ENCODE measurements at regions not wholly inside any gene's neighbourhood (a gene's known extent, or its start where the extent isn't known, plus 50 kb on each side); places are given as distances from the start of the nearest gene placed in this dataset.

- TF ChIP-seq POLR2AphosphoS5 (IDR thresholded peaks at IDR 0.05; ENCODE audit: low read depth, low read length) (no peak), TAF1 (IDR thresholded peaks at IDR 0.05; ENCODE audit: borderline replicate concordance, insufficient read depth, low read length) (no peak), SIN3A (IDR thresholded peaks at IDR 0.05; ENCODE audit: borderline replicate concordance, insufficient read depth, low read length) (no peak), FOXP2 (optimal IDR thresholded peaks at IDR 0.05; ENCODE audit: borderline replicate concordance, extremely low read depth, extremely low read length, insufficient read depth) (no peak)
- TF ChIP-seq, protein P1, sequence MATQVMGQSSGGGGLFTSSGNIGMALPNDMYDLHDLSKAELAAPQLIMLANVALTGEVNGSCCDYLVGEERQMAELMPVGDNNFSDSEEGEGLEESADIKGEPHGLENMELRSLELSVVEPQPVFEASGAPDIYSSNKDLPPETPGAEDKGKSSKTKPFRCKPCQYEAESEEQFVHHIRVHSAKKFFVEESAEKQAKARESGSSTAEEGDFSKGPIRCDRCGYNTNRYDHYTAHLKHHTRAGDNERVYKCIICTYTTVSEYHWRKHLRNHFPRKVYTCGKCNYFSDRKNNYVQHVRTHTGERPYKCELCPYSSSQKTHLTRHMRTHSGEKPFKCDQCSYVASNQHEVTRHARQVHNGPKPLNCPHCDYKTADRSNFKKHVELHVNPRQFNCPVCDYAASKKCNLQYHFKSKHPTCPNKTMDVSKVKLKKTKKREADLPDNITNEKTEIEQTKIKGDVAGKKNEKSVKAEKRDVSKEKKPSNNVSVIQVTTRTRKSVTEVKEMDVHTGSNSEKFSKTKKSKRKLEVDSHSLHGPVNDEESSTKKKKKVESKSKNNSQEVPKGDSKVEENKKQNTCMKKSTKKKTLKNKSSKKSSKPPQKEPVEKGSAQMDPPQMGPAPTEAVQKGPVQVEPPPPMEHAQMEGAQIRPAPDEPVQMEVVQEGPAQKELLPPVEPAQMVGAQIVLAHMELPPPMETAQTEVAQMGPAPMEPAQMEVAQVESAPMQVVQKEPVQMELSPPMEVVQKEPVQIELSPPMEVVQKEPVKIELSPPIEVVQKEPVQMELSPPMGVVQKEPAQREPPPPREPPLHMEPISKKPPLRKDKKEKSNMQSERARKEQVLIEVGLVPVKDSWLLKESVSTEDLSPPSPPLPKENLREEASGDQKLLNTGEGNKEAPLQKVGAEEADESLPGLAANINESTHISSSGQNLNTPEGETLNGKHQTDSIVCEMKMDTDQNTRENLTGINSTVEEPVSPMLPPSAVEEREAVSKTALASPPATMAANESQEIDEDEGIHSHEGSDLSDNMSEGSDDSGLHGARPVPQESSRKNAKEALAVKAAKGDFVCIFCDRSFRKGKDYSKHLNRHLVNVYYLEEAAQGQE (IDR thresholded peaks at IDR 0.05; ENCODE audit: insufficient read depth in 1 of 2, low read depth in 2 of 2, low read length in 2 of 2): no peak
These were observed 303.0 kb downstream of the SEC14L1 start for GRCh38 chr17:77443748-77444260.

All from PFSK-1 (cell line).